ENCODE measurements at regions not wholly inside any gene's neighbourhood (a gene's known extent, or its start where the extent isn't known, plus 50 kb on each side); places are given as distances from the start of the nearest gene placed in this dataset.

- no peak for DNase-seq
- ChIA-PET POLR2A (no interaction called here), CTCF (no interaction called here)
- Mint-ChIP-seq H3K4me3 (no peak overlapping the region), H3K27me3 (no peaks in the 10 kb centered on the region), H3K9me3 (no peaks in the 10 kb centered on the region), H3K27ac (no peak overlapping the region), H3K4me1 (no peaks in the 10 kb centered on the region), H3K36me3 (ENCODE audit: low read depth) (no peaks in the 10 kb centered on the region)
These were observed 101.9 kb downstream of the GAS2L3 start for GRCh38 chr12:100675432-100675831.

GRCh38 chr12:100681074-100681473 is 107.6 kb downstream of the GAS2L3 start:
- Mint-ChIP-seq H3K9me3 (peaks cover 10% of the 10 kb centered on the region), H3K36me3 (ENCODE audit: low read depth) (no peaks in the 10 kb centered on the region), H3K4me1 (no peaks in the 10 kb centered on the region), H3K27me3 (no peaks in the 10 kb centered on the region), H3K27ac (no peak overlapping the region), H3K4me3 (no peak overlapping the region)
- POLR2A ChIA-PET = no interaction called here
- no peak for DNase-seq
- CTCF ChIA-PET = no interaction called here

- Mint-ChIP-seq H3K27me3 (no peaks in the 10 kb centered on the region), H3K9me3 (peaks cover 17% of the 10 kb centered on the region), H3K4me1 (no peaks in the 10 kb centered on the region), H3K27ac (no peak overlapping the region), H3K36me3 (ENCODE audit: low read depth) (no peaks in the 10 kb centered on the region), H3K4me3 (no peak overlapping the region)
- CTCF ChIA-PET = interaction anchor here (1.0 to 1.5 kb wide), 2 partner anchors 10 to 11 kb away, joined by 4 to 5 read pairs; no protein-coding TSS in a partner anchor
- POLR2A ChIA-PET = no interaction called here
- no peak for DNase-seq
These were observed 108.7 kb downstream of the GAS2L3 start for GRCh38 chr12:100682178-100682577.

- H3K27me3 Mint-ChIP-seq = no peaks in the 10 kb centered on the region
- peaks cover 20% of the 10 kb centered on the region for H3K9me3 Mint-ChIP-seq
- no peaks in the 10 kb centered on the region for H3K36me3 Mint-ChIP-seq (ENCODE audit: low read depth)
- H3K27ac Mint-ChIP-seq = no peak overlapping the region
- no peak for DNase-seq
- CTCF ChIA-PET = interaction anchor here (1.7 kb wide), 1 partner anchor 16 kb away, joined by 8 read pairs; no protein-coding TSS in a partner anchor
- POLR2A ChIA-PET = no interaction called here
- no peaks in the 10 kb centered on the region for H3K4me1 Mint-ChIP-seq
- no peak overlapping the region for H3K4me3 Mint-ChIP-seq
These were observed 106.9 kb upstream of the ANO4 start for GRCh38 chr12:100687686-100688085.

GRCh38 chr12:100688451-100688864 is 106.1 kb upstream of the ANO4 start:
- Mint-ChIP-seq H3K4me3 (no peak overlapping the region), H3K4me1 (no peaks in the 10 kb centered on the region), H3K36me3 (ENCODE audit: low read depth) (no peaks in the 10 kb centered on the region), H3K27ac (no peak overlapping the region), H3K9me3 (peaks cover 20% of the 10 kb centered on the region), H3K27me3 (no peaks in the 10 kb centered on the region)
- CTCF ChIA-PET = interaction anchor here (1.7 kb wide), 1 partner anchor 17 kb away, joined by 8 read pairs; no protein-coding TSS in a partner anchor
- DNase-seq = no peak
- POLR2A ChIA-PET = no interaction called here

GRCh38 chr12:100692502-100692901 is 102.1 kb upstream of the ANO4 start:
- H3K36me3 Mint-ChIP-seq (ENCODE audit: low read depth) = no peaks in the 10 kb centered on the region
- H3K4me1 Mint-ChIP-seq = no peaks in the 10 kb centered on the region
- H3K27ac Mint-ChIP-seq = no peak overlapping the region
- ChIA-PET POLR2A (no interaction called here), CTCF (no interaction called here)
- H3K27me3 Mint-ChIP-seq = no peaks in the 10 kb centered on the region
- DNase-seq = no peak
- peaks cover 3% of the 10 kb centered on the region for H3K9me3 Mint-ChIP-seq
- H3K4me3 Mint-ChIP-seq = no peak overlapping the region

GRCh38 chr12:100698518-100698917 is 96.1 kb upstream of the ANO4 start:
- H3K9me3 Mint-ChIP-seq = no peaks in the 10 kb centered on the region
- no peak overlapping the region for H3K4me3 Mint-ChIP-seq
- H3K27ac Mint-ChIP-seq = no peak overlapping the region
- ChIA-PET POLR2A (no interaction called here), CTCF (no interaction called here)
- no peaks in the 10 kb centered on the region for H3K27me3 Mint-ChIP-seq
- no peak for DNase-seq
- no peaks in the 10 kb centered on the region for H3K36me3 Mint-ChIP-seq (ENCODE audit: low read depth)
- no peaks in the 10 kb centered on the region for H3K4me1 Mint-ChIP-seq

- POLR2A ChIA-PET = no interaction called here
- H3K4me3 Mint-ChIP-seq = no peak overlapping the region
- no peaks in the 10 kb centered on the region for H3K27me3 Mint-ChIP-seq
- H3K9me3 Mint-ChIP-seq = no peaks in the 10 kb centered on the region
- no peaks in the 10 kb centered on the region for H3K36me3 Mint-ChIP-seq (ENCODE audit: low read depth)
- CTCF ChIA-PET = no interaction called here
- H3K27ac Mint-ChIP-seq = no peak overlapping the region
- H3K4me1 Mint-ChIP-seq = no peaks in the 10 kb centered on the region
- no peak for DNase-seq
These were observed 95.4 kb upstream of the ANO4 start for GRCh38 chr12:100699209-100699608.

GRCh38 chr12:100703337-100703736 is 91.2 kb upstream of the ANO4 start:
- H3K4me3 Mint-ChIP-seq = no peak overlapping the region
- no peak overlapping the region for H3K27ac Mint-ChIP-seq
- POLR2A ChIA-PET = no interaction called here
- H3K36me3 Mint-ChIP-seq (ENCODE audit: low read depth) = no peaks in the 10 kb centered on the region
- H3K27me3 Mint-ChIP-seq = no peaks in the 10 kb centered on the region
- no peaks in the 10 kb centered on the region for H3K9me3 Mint-ChIP-seq
- H3K4me1 Mint-ChIP-seq = no peaks in the 10 kb centered on the region
- no peak for DNase-seq
- CTCF ChIA-PET = no interaction called here

GRCh38 chr12:100703868-100704267 is 90.7 kb upstream of the ANO4 start:
- Mint-ChIP-seq H3K36me3 (ENCODE audit: low read depth) (no peaks in the 10 kb centered on the region), H3K4me3 (no peak overlapping the region), H3K27me3 (no peaks in the 10 kb centered on the region), H3K4me1 (no peaks in the 10 kb centered on the region), H3K9me3 (no peaks in the 10 kb centered on the region), H3K27ac (no peak overlapping the region)
- DNase-seq = no peak
- ChIA-PET CTCF (no interaction called here), POLR2A (no interaction called here)

GRCh38 chr12:100706033-100706432 is 88.5 kb upstream of the ANO4 start:
- Mint-ChIP-seq H3K4me3 (no peak overlapping the region), H3K36me3 (ENCODE audit: low read depth) (no peaks in the 10 kb centered on the region), H3K9me3 (no peaks in the 10 kb centered on the region), H3K27me3 (peaks cover 2% of the 10 kb centered on the region), H3K4me1 (no peaks in the 10 kb centered on the region), H3K27ac (no peak overlapping the region)
- DNase-seq = no peak
- ChIA-PET CTCF (no interaction called here), POLR2A (no interaction called here)

- H3K36me3 Mint-ChIP-seq (ENCODE audit: low read depth) = no peaks in the 10 kb centered on the region
- DNase-seq = no peak
These were observed 86.0 kb upstream of the ANO4 start for GRCh38 chr12:100708591-100708990.

GRCh38 chr12:100715976-100716944 is 78.3 kb upstream of the ANO4 start:
- DNase-seq = no peak
- Mint-ChIP-seq H3K9me3 (no peaks in the 10 kb centered on the region), H3K36me3 (ENCODE audit: low read depth) (no peaks in the 10 kb centered on the region), H3K4me1 (no peaks in the 10 kb centered on the region), H3K27ac (no peak overlapping the region), H3K4me3 (no peak overlapping the region), H3K27me3 (peaks cover 52% of the 10 kb centered on the region)
- ChIA-PET POLR2A (no interaction called here), CTCF (no interaction called here)

More at GRCh38 chr12:100708591-100708990, 86.0 kb upstream of the ANO4 start:
- ChIA-PET CTCF (no interaction called here), POLR2A (no interaction called here)
- Mint-ChIP-seq H3K4me1 (no peaks in the 10 kb centered on the region), H3K27me3 (peaks cover 3% of the 10 kb centered on the region), H3K9me3 (no peaks in the 10 kb centered on the region), H3K4me3 (no peak overlapping the region), H3K27ac (no peak overlapping the region)

Measured in activated CD4-positive, alpha-beta memory T cell treated with anti-CD3 and anti-CD28 coated beads, Interleukin-2, amount 10 ng/mL, durations not matched to agents 7 days and 5 days (primary cell).